AG04449 (cell line): ENCODE measurements at regions not wholly inside any gene's neighbourhood (a gene's known extent, or its start where the extent isn't known, plus 50 kb on each side); places are given as distances from the start of the nearest gene placed in this dataset.

ENCODE experiments used
- CTCF ChIA-PET: fragments of 350-600 bp; formaldehyde crosslinking; extraction: SDS; loops from one replicate; lab custom pipeline; 2021; ENCODE audit warnings: antibody characterized with exemption; lab: Yijun Ruan, JAX
- POLR2A ChIA-PET: fragments of 400-600, 350-600 bp; formaldehyde crosslinking; extraction: SDS; loops from one replicate; lab custom pipeline; 2020; ENCODE audit warnings: antibody characterized with exemption, inconsistent platforms; lab: Yijun Ruan, JAX
- DNase-seq: peaks from one replicate; pipeline ENCODE4 v3.0.0-alpha.2; 2010; ENCODE audit warnings: low read depth, low spot score
- H3K4me3 ChIP-seq: 2 replicates; pipeline ENCODE4 v1.5.1; 2011; ENCODE audit warnings: low read depth, mild to moderate bottlenecking, control low read depth, low read length
- TF ChIP-seq, protein P1 (sequence below): IDR thresholded peaks from one replicate; pipeline ENCODE4 v1.5.1; 2011; ENCODE audit warnings: mild to moderate bottlenecking, moderate library complexity, low read length, control low read depth, inconsistent platforms; ENCODE audit not compliant: insufficient read depth; ENCODE audit errors: missing control alignments

GRCh38 chr3:110093812-110094401 lies 756.6 kb upstream of the DPPA4 start:
- CTCF ChIA-PET: no interaction called here
- POLR2A ChIA-PET: no interaction called here
- no peak overlapping the region for H3K4me3 ChIP-seq
- no peak for DNase-seq
- TF ChIP-seq, protein P1, sequence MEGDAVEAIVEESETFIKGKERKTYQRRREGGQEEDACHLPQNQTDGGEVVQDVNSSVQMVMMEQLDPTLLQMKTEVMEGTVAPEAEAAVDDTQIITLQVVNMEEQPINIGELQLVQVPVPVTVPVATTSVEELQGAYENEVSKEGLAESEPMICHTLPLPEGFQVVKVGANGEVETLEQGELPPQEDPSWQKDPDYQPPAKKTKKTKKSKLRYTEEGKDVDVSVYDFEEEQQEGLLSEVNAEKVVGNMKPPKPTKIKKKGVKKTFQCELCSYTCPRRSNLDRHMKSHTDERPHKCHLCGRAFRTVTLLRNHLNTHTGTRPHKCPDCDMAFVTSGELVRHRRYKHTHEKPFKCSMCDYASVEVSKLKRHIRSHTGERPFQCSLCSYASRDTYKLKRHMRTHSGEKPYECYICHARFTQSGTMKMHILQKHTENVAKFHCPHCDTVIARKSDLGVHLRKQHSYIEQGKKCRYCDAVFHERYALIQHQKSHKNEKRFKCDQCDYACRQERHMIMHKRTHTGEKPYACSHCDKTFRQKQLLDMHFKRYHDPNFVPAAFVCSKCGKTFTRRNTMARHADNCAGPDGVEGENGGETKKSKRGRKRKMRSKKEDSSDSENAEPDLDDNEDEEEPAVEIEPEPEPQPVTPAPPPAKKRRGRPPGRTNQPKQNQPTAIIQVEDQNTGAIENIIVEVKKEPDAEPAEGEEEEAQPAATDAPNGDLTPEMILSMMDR: no peak

DNA sequence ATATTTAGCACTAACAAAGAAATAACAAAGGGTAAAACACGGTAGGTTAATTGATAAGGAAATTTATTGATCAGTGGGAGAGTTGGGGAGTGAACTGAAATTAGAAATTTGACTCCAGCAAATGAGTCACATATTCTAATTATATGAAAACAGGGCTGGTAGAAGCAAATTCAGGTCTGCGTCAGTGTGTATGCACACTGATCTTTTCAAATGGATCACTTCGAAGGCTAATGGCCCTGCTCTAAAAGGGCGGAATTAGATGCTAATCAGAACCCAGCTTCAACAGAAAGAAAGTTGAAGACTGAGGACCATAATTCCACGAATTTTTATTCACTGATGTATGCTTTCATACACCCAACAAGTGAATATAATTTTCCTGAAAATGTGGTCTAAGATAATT lies 762.4 kb upstream of the DPPA4 start:
- TF ChIP-seq, protein P1: no peak
- ChIA-PET POLR2A (no interaction called here), CTCF (no interaction called here)
- DNase-seq: no peak
- no peak overlapping the region for H3K4me3 ChIP-seq

DNA sequence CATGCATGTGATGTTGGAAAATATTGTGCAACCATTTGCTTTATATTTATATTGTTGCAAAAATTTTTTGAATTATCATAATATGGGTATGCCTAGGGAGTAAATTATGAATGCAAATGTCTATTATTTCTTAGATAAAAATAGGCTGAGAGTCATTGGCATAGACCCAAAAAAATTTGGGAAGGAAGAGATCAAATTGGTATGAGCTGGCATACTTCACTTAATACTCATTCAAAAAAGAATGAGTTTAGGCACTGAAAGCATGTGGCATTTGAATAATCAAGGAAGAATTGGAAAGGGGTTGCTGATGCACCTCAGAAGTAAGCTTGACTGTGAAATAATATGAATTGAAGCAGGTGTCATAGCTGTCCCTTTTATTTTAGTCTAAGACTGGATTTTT lies 764.0 kb upstream of the DPPA4 start:
- TF ChIP-seq, protein P1: no peak
- POLR2A ChIA-PET: no interaction called here
- H3K4me3 ChIP-seq: no peak overlapping the region
- DNase-seq: no peak
- CTCF ChIA-PET: no interaction called here

DNA sequence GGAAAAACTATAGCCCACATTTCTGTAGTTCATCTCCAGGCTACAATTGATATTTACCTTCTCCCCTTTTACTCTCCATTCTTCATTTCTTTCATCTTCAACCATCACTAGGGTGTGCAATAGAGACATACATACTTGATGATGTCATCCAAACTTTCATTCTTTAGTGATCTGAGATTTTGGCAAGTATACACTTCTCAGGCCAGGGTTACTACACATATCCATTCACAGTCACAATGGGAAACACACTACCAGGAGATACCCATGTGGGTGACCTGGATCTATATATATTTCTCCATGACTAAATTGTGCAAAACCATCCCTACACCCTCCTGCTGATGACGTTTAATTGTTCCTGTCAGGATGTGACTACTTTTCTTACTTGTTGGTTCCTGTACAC lies 769.5 kb upstream of the DPPA4 start:
- ChIA-PET CTCF (no interaction called here), POLR2A (no interaction called here)
- H3K4me3 ChIP-seq: no peak overlapping the region
- no peak for DNase-seq
- TF ChIP-seq, protein P1: no peak

DNA sequence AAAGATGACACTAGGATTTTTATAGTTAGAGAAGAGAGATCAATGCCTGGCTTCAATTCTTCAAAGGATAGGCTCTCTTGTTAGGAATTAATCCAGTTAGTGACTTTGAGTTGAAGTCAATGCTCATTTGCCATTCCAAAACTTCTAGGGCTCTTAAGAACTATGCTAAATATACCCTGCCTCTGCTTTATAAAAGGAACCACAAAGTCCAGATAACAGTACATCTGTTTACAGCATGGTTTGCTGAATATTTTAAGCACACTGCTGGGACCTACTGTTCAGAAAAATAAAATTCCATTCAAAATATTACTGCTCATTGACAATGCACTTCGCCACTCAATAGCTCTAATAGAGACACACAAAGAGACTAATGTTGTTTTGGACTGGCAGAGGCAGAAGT lies 786.6 kb upstream of the DPPA4 start:
- CTCF ChIA-PET: no interaction called here
- H3K4me3 ChIP-seq: no peak overlapping the region
- TF ChIP-seq, protein P1: no peak
- POLR2A ChIA-PET: no interaction called here
- no peak for DNase-seq

- CTCF ChIA-PET: no interaction called here
- DNase-seq: no peak
- H3K4me3 ChIP-seq: no peak overlapping the region
- POLR2A ChIA-PET: no interaction called here
- TF ChIP-seq, protein P1: no peak
Observed at GRCh38 chr3:110126065-110126464, 788.7 kb upstream of the DPPA4 start.
